GM12873 (cell line): ENCODE measurements at regions not wholly inside any gene's neighbourhood (a gene's known extent, or its start where the extent isn't known, plus 50 kb on each side); places are given as distances from the start of the nearest gene placed in this dataset.

ENCODE experiments used
- CTCF ChIP-seq: IDR thresholded peaks from 2 replicates; pipeline ENCODE4 v1.5.1; 2012; ENCODE audit warnings: low read depth, mild to moderate bottlenecking, moderate library complexity, low read length, control low read depth; ENCODE audit not compliant: insufficient read depth; ENCODE audit errors: missing control alignments

GRCh38 chr7:85237721-85238120 lies 50.9 kb upstream of the SEMA3D start:
- TF ChIP-seq CTCF, result no peak
